ENCODE measurements at regions not wholly inside any gene's neighbourhood (a gene's known extent, or its start where the extent isn't known, plus 50 kb on each side); places are given as distances from the start of the nearest gene placed in this dataset.

DNA sequence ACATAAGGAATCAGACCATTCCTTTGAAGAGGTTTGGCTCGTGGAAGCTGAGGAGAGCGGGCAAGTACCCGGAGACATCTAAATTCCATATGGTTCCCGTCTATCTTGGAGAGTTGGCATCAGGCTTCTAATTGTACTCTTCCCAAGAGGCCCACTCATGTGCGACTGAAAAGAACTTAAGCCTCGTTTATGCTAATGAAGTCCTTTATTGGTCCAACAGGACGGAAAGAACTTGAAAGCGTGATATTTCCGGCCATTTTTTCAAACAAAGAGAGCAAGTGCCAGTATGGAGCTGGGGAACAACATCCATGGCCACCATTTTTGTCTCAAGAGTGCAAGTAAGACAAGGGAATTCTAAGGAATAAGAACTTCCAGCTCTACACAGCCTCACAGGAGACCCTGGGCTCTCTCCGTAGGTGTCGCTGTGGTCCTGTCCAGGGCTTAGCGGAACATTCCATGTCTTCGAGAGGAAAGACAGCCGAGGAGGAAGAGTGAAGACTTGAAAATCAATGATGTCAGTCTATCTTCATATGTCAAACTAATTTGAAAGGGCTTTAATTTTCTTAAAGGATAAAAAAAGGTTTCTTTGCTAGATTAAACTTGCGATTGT, 566.0 kb upstream of the PSMD7 start:
- WGBS, 2 experiments (ENCODE audit: insufficient coverage in 2 of 2) = 91% methylated on average over 11 to 15 of the region's 15 CpGs

DNA sequence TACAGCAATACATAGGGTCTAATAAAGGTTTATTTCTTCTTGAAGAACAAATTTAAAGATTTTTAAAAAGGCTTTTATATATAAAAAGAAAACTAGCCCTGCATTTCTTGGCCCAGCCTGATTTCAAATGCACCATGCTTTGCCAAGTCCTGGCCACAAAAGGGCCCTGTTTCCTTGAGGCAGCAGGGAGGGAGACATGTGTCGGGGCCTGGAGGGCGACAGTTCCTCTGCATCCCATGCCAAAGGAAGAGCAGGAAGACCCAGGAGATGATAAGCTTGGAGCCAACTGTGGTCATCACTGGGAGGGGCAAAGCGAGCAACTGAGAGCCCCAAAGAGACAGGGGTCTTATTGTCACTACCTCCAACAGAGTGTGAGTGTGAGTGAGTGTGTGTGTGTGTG, 571.5 kb upstream of the PSMD7 start:
- no peak overlapping the region for H3K27ac ChIP-seq (ENCODE audit: low read depth, low read length, severe bottlenecking)
- no peak overlapping the region for H3K4me3 ChIP-seq (ENCODE audit: extremely low read depth, insufficient read depth, low read length, poor library complexity, severe bottlenecking)
- WGBS, 2 experiments (ENCODE audit: insufficient coverage in 2 of 2) = 88 to 100% methylated on average over 1 to 2 of the region's 3 CpGs
- H3K4me1 ChIP-seq (ENCODE audit: control insufficient read depth, insufficient read depth, low read length, poor library complexity, severe bottlenecking) = no peaks in the 10 kb centered on the region
- no peaks in the 10 kb centered on the region for H3K9me3 ChIP-seq (ENCODE audit: control insufficient read depth, low read length)
- no peaks in the 10 kb centered on the region for H3K36me3 ChIP-seq (ENCODE audit: control insufficient read depth, insufficient read depth, low read length)

More for the DNA sequence above, 566.0 kb upstream of the PSMD7 start:
- no peak overlapping the region for H3K4me3 ChIP-seq (ENCODE audit: extremely low read depth, insufficient read depth, low read length, poor library complexity, severe bottlenecking)
- H3K9me3 ChIP-seq (ENCODE audit: control insufficient read depth, low read length) = peaks cover 4% of the 10 kb centered on the region
- no peak overlapping the region for H3K27ac ChIP-seq (ENCODE audit: low read depth, low read length, severe bottlenecking)
- H3K36me3 ChIP-seq (ENCODE audit: control insufficient read depth, insufficient read depth, low read length) = no peaks in the 10 kb centered on the region
- no peaks in the 10 kb centered on the region for H3K4me1 ChIP-seq (ENCODE audit: control insufficient read depth, insufficient read depth, low read length, poor library complexity, severe bottlenecking)

DNA sequence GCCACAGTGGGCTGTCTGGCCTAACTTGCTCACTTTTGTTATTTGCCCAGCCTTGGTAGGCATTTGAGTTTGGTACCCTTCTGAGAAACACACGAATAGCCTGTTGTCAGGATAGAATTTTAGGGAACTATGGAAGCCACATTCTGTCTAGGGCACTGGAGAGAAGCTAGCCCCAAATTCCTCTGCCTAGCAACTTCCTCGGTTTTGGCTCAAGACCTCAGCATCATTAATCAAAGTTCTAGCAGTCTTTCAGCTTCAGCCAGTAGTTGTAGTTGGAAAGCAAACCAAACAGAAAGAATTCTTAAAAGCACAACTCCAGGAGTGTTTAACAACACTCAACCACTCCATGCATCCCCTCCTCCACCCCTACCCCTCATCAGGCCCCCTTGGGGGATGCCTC, 572.1 kb upstream of the PSMD7 start:
- Histone ChIP-seq H3K36me3 (ENCODE audit: control insufficient read depth, insufficient read depth, low read length) (no peaks in the 10 kb centered on the region), H3K4me3 (ENCODE audit: extremely low read depth, insufficient read depth, low read length, poor library complexity, severe bottlenecking) (no peak overlapping the region), H3K27ac (ENCODE audit: low read depth, low read length, severe bottlenecking) (no peak overlapping the region), H3K4me1 (ENCODE audit: control insufficient read depth, insufficient read depth, low read length, poor library complexity, severe bottlenecking) (no peaks in the 10 kb centered on the region), H3K9me3 (ENCODE audit: control insufficient read depth, low read length) (no peaks in the 10 kb centered on the region)
- 83% methylated on average over 1 of the region's 2 CpGs; no CpG with 5 or more reads in 1 of the 2 experiments for WGBS, 2 experiments (ENCODE audit: insufficient coverage in 2 of 2)

DNA sequence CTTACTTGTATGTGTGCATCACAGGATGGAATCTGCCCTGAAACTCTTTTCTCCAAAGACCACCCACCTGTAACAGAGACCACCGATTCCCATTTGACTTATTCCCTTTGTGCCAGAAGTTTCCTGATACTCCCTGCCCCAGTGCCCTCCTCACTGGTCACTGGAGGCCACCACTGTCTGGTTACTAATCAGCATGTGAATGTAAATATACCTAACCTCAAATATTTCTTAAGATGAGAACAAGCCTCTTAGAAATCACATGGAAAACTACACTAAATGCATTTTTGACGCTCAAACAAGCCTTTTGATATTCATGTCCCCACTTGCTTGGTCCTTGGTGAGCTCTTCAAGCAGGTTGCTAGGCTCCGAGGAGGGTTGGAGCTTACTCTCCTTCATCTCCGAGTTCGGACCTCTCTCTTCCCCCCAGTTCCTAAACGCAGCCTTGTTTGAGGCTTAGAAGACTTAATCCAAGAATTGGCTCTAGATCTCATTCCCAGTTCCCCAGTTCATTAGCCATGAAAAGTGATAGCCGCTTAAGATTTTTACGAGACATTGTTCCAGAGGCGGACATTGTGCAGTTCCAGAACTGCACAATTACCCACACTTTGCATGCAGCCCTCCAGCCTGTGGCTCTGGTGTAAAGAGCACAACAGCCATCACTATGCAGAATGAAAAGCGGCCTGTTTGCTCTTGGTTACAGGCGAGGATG, 579.2 kb upstream of the PSMD7 start:
- WGBS, 2 experiments (ENCODE audit: insufficient coverage in 2 of 2) = 86 to 90% methylated on average over 6 to 9 of the region's 11 CpGs
- Histone ChIP-seq H3K4me3 (ENCODE audit: extremely low read depth, insufficient read depth, low read length, poor library complexity, severe bottlenecking) (no peak overlapping the region), H3K36me3 (ENCODE audit: control insufficient read depth, insufficient read depth, low read length) (no peaks in the 10 kb centered on the region), H3K4me1 (ENCODE audit: control insufficient read depth, insufficient read depth, low read length, poor library complexity, severe bottlenecking) (no peaks in the 10 kb centered on the region), H3K9me3 (ENCODE audit: control insufficient read depth, low read length) (no peaks in the 10 kb centered on the region), H3K27ac (ENCODE audit: low read depth, low read length, severe bottlenecking) (no peak overlapping the region)

DNA sequence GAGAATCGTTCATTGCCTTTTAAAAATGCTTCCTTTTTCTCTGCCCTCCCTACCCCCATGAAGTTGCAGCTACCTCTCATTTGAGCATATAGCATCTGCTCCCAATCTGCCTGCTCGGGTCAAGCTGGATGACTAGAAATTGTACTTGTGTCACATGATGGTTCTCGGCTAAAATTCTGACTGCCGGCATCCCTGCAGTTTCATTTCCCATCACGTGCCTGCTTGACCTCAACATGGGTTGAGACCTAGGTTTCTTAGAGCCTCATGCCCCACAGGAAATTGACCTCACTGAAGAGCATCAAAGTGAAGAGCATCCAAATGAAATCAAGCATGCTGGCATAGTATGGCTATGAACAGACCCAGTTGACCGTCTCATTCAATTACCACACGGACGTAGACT, 581.6 kb upstream of the PSMD7 start:
- WGBS, 2 experiments (ENCODE audit: insufficient coverage in 2 of 2) = 90 to 92% methylated on average over 8 of the region's 8 CpGs
- no peaks in the 10 kb centered on the region for H3K9me3 ChIP-seq (ENCODE audit: control insufficient read depth, low read length)
- no peaks in the 10 kb centered on the region for H3K36me3 ChIP-seq (ENCODE audit: control insufficient read depth, insufficient read depth, low read length)
- H3K4me1 ChIP-seq (ENCODE audit: control insufficient read depth, insufficient read depth, low read length, poor library complexity, severe bottlenecking) = no peaks in the 10 kb centered on the region
- no peak overlapping the region for H3K4me3 ChIP-seq (ENCODE audit: extremely low read depth, insufficient read depth, low read length, poor library complexity, severe bottlenecking)
- no peak overlapping the region for H3K27ac ChIP-seq (ENCODE audit: low read depth, low read length, severe bottlenecking)

DNA sequence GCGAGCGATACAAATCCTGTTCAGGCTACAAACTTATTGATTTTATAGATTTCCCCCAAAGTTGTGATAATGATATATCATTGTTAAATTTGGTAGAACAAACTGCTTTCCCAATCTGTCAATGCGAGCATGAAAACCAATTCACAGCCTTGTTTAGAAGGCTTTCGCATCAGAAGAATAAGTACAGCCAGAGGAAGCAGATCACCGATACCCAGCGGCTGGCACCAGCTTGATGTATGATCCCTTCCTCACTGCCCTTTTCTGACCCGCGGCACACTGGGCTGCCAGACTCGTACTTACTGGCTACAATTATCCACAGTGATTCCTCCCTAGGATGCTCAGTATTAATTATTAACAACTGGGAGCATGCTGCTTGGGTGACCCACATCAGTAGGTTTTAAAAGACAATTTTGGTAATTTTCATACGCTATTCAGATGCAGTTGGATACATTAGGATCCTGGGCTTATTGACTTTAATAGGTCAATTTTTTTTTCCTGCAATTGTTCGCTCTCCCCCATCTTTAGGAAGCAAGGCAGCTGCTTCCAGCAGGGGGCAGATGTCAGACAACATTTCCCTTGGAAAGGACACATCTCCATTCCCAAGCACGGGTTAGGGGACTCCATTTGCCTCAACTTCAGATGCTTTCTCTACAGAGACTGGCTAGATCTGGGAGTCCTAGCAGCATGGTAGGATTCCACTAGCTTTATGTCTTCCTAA, 582.7 kb upstream of the PSMD7 start:
- no peak overlapping the region for H3K27ac ChIP-seq (ENCODE audit: low read depth, low read length, severe bottlenecking)
- H3K4me1 ChIP-seq (ENCODE audit: control insufficient read depth, insufficient read depth, low read length, poor library complexity, severe bottlenecking) = no peaks in the 10 kb centered on the region
- no peaks in the 10 kb centered on the region for H3K9me3 ChIP-seq (ENCODE audit: control insufficient read depth, low read length)
- WGBS, 2 experiments (ENCODE audit: insufficient coverage in 2 of 2) = 90 to 94% methylated on average over 7 to 8 of the region's 12 CpGs
- H3K4me3 ChIP-seq (ENCODE audit: extremely low read depth, insufficient read depth, low read length, poor library complexity, severe bottlenecking) = no peak overlapping the region
- H3K36me3 ChIP-seq (ENCODE audit: control insufficient read depth, insufficient read depth, low read length) = no peaks in the 10 kb centered on the region

DNA sequence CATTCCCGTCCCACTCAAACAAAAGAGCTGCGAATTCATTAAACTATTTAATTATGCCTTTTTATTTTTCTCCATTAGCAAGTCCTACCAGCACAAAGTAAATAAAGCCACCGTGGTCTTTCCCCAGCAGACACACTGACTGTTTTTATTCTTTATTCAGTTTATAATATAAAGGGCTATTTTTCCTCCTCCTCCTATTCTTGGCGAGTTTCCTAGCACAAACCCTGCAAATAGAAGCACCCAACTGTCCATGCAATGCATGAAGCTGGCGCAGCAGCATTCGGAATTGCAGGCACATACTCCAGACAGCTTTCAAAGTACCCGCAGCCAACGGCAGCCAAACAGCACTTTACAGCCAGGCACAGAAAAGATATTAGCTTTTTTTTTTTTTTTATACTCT, 583.4 kb upstream of the PSMD7 start:
- no peaks in the 10 kb centered on the region for H3K9me3 ChIP-seq (ENCODE audit: control insufficient read depth, low read length)
- no peak overlapping the region for H3K4me3 ChIP-seq (ENCODE audit: extremely low read depth, insufficient read depth, low read length, poor library complexity, severe bottlenecking)
- WGBS, 2 experiments (ENCODE audit: insufficient coverage in 2 of 2) = 77 to 79% methylated on average over 4 to 5 of the region's 8 CpGs
- H3K4me1 ChIP-seq (ENCODE audit: control insufficient read depth, insufficient read depth, low read length, poor library complexity, severe bottlenecking) = no peaks in the 10 kb centered on the region
- no peak overlapping the region for H3K27ac ChIP-seq (ENCODE audit: low read depth, low read length, severe bottlenecking)
- H3K36me3 ChIP-seq (ENCODE audit: control insufficient read depth, insufficient read depth, low read length) = no peaks in the 10 kb centered on the region

DNA sequence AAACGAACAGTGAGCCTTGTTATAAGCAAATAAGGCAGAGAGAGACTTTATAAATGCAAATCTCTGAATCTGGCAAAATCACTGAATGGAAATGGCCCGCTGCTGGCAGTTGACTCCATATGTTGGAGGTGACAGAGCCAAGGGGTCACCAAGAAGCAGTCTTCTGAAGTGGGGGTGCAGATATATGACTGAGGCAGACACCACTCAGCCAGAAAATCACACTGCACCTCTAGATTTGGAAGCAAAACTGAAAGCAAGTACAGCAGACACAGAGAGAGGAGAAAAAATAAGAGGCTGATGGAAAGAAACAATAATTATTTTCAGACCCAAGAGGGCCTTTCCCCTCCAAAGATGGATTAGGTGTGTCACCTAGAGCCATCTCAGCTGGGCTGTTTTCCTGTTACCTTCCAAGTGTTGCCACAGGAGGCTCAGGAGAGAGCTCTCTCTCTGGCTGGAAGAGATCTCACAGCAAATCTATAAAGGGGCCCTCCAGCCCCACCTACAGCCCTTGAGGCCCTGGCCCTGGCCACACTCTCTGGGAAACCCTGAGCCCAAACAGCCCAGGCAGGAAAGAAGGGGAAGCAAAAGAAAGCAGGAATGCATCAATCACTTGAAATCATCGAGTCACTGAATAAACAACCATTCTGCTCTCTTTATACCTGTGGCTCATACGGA, 585.1 kb upstream of the PSMD7 start:
- no peaks in the 10 kb centered on the region for H3K9me3 ChIP-seq (ENCODE audit: control insufficient read depth, low read length)
- H3K4me1 ChIP-seq (ENCODE audit: control insufficient read depth, insufficient read depth, low read length, poor library complexity, severe bottlenecking) = no peaks in the 10 kb centered on the region
- H3K4me3 ChIP-seq (ENCODE audit: extremely low read depth, insufficient read depth, low read length, poor library complexity, severe bottlenecking) = no peak overlapping the region
- H3K36me3 ChIP-seq (ENCODE audit: control insufficient read depth, insufficient read depth, low read length) = no peaks in the 10 kb centered on the region
- no peak overlapping the region for H3K27ac ChIP-seq (ENCODE audit: low read depth, low read length, severe bottlenecking)
- 90 to 92% methylated on average over 2 of the region's 4 CpGs for WGBS, 2 experiments (ENCODE audit: insufficient coverage in 2 of 2)

DNA sequence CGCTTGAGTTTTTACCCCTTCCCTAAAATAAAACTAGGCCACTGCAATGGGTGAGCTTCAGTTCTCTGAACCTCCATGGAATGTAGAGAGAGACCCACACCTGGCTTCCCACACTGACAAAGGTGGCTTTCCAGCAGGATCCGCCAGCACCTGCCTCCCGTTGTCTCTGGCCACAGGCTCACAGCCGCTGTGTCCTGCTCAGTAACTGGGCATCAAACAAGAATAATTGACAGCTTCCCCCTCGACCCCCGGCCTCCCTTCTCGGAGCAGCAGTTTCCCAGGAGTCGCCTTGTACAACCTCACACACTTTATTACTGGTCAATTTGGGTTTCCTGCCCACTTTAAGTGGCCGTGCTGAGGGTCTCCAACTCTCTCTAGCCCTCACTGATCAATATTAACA, 586.1 kb upstream of the PSMD7 start:
- Histone ChIP-seq H3K36me3 (ENCODE audit: control insufficient read depth, insufficient read depth, low read length) (no peaks in the 10 kb centered on the region), H3K4me1 (ENCODE audit: control insufficient read depth, insufficient read depth, low read length, poor library complexity, severe bottlenecking) (no peaks in the 10 kb centered on the region), H3K4me3 (ENCODE audit: extremely low read depth, insufficient read depth, low read length, poor library complexity, severe bottlenecking) (no peak overlapping the region), H3K27ac (ENCODE audit: low read depth, low read length, severe bottlenecking) (no peak overlapping the region), H3K9me3 (ENCODE audit: control insufficient read depth, low read length) (no peaks in the 10 kb centered on the region)
- WGBS, 2 experiments (ENCODE audit: insufficient coverage in 2 of 2) = 85 to 86% methylated on average over 7 to 9 of the region's 9 CpGs

DNA sequence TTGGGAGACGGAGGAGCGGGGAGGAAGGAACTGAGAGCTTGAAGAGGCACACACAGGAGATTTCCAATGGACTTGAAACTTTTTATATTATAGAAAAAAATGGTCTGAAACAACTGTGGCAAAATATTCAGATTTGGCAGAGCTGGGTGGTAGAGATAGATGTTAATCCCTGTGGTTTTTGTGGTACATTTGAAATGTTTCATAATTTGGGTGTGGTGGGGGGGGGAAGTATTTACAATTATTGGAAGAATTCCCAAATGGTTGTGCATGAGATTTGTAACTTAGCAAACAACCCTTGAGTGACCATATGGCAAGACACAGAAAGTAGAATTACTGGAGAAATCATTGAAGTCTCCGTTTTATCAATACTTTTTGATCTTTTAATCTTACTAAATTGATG, 588.8 kb upstream of the PSMD7 start:
- Histone ChIP-seq H3K4me1 (ENCODE audit: control insufficient read depth, insufficient read depth, low read length, poor library complexity, severe bottlenecking) (no peaks in the 10 kb centered on the region), H3K9me3 (ENCODE audit: control insufficient read depth, low read length) (no peaks in the 10 kb centered on the region), H3K36me3 (ENCODE audit: control insufficient read depth, insufficient read depth, low read length) (no peaks in the 10 kb centered on the region), H3K27ac (ENCODE audit: low read depth, low read length, severe bottlenecking) (no peak overlapping the region), H3K4me3 (ENCODE audit: extremely low read depth, insufficient read depth, low read length, poor library complexity, severe bottlenecking) (no peak overlapping the region)
- 100% methylated on average over 1 to 2 of the region's 3 CpGs for WGBS, 2 experiments (ENCODE audit: insufficient coverage in 2 of 2)
